ENCODE measurements at regions not wholly inside any gene's neighbourhood (a gene's known extent, or its start where the extent isn't known, plus 50 kb on each side); places are given as distances from the start of the nearest gene placed in this dataset.
"Not testable (repeated sequence)": the region's sequence is repeated elsewhere in the genome, so short reads cannot be mapped to it uniquely, and the experiment has no call there.

DNA sequence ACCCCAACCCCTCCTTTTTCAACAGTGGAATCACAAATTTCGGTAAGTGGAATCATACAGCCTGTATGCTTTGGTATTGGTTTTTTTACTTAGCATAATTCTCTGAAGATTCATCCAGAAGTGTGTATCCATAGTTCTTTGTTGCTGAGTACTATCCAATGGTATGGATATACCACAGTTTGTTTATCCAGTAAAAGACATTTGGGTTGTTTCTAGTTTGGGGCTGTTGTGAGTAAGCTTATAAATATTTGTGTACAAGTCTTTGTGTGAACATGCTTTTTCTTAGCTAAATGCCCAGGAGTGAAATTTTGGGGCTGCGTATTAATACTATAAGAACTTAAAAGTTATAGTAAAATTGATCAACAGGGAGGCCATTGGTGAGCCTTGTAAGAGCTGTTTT, 57.5 kb upstream of the GC start:
- DNase-seq: no peak

GRCh38 chr4:71847300-71847699, 63.4 kb upstream of the GC start:
- DNase-seq: no peak

GRCh38 chr4:71855944-71856343, 72.1 kb upstream of the GC start:
- no peak for DNase-seq

DNA sequence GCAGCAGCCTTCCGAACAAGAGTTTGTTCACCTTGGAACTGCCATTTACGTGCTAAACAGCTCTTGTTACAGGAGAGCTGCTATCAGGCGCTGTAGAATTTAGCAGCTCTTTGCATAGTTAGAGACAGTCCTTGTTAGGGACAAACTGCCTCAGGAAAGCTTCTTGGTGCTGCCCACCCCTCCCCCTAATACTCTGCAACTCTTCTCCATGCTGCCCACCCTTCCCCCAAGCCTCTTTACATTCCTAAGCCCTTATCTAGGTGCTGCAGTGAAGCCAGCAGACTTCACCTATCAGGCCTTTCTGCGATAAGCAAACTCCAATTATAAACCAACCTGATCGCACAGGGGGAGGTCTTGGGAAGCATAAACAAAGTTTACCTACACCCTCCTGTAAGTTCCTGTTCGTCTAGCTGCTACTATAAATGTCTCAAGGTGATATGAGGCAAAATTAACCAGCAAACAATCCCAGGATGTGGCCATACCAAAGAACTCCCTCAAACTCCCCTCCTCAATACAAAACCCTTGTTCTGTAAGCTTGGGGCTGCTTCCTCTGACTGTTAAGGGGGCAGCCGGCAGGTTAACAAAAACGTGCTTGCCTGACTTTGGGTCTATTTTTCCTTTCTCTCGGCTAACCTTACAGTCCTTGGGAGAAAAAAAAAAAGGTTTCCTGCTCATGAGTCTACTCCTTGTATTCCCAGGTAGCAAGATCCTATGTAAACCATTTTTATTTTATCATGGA, 74.0 kb upstream of the GC start:
- no peak for DNase-seq

DNA sequence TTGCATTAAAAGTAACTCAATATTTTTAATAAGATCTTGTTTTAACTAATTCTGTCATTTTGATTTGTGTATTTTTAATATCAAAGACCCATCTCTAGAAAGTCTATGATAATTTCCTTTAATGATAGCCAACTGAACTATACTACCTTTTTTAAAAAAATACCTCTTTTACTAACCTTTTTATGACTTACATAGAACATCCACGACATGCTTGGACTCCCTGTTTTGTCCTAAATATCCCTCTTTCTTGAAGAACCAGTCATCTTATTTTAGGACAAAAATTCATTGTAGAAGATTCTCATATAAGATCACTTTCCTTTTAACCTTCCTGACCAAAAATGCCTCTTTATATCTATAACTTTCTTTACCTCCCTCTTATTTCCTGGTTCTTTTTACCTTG, 76.8 kb upstream of the GC start:
- no peak for DNase-seq

GRCh38 chr4:71862315-71862714, 78.4 kb upstream of the GC start:
- no peak for DNase-seq

DNA sequence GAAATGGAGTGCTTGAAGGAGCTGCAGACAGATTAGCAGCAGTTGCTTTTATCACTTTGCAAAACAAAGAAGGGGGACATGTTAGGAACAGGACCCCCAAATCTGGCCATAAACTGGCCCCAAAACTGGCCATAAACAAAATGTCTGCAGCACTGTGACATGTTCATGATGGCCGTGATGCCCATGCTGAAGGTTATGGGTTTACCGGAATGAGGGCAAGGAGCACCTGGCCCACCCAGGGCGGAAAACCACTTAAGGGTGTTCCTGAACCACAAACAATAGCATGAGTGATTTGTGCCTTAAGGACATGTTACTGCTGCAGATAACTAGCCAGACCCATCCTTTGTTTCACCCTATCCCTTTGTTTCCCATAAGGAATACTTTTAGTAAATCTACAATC, 79.6 kb upstream of the GC start:
- no peak for DNase-seq

- DNase-seq: no peak
Observed at GRCh38 chr4:71864380-71864779, 80.5 kb upstream of the GC start.

GRCh38 chr4:71866212-71866885, 82.5 kb upstream of the GC start:
- DNase-seq: no peak

GRCh38 chr4:71867598-71867997, 83.7 kb upstream of the GC start:
- DNase-seq: no peak

GRCh38 chr4:71870456-71870855, 86.6 kb upstream of the GC start:
- DNase-seq: no peak

DNA sequence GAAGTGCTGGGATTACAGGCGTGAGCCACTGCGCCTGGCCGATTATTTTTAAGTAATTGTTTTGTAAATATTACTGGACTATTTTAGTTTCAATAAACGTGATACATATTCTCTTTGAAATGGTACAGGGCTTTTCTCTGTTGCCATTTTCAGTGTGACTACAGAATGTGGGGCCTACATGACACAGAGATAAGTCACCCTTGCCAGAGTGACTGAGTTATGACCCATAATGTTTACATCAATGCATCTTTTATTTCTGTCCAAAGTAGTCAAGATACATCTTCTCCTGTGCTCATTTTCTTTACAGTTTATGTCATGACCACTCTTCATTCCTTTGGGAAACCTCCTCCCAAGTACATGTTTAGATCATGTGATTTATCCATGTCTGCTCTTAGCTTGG, 88.3 kb upstream of the GC start:
- DNase-seq: no peak

- no peak for DNase-seq
Observed at GRCh38 chr4:71872767-71873415, 89.0 kb upstream of the GC start.

DNA sequence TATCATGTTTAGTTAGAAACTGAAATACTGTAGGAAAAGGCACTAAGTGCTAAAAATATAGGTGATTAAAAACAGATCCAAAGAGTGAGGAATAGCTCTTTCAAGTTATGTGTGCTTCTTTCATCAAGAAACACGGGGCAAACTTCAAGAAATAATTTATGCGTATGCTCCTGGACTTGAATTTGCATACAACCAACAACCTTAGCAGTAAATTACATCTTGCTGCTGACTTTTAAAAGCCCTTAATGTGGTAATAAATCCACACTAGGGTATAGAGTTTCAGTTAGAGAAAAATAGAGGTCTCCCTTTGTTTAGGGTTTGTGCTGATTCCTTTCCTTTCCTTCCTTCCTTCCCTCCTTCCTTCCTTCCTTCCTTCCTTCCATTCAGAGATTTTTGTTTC, 94.5 kb upstream of the GC start:
- no peak for DNase-seq

- DNase-seq: no peak
Observed at GRCh38 chr4:71882113-71882841, 98.4 kb upstream of the GC start.

DNA sequence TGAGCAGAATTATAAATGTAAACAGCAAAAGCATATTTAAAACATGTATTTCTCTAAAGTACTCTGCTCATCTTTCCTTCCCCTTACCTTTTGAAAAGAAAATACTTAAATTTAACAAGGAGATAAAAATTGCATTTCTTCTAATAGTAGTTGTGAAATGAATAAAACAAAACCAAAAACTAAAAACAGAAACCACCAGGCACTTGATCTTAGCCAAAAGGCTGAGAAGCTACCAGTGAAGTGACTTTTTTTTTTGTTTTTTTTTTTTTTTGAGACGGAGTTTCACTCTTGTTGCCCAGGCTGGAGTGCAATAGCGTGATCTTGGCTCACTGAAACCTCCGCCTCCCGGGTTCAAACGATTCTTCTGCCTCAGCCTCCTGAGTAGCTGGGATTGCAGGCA, 116.5 kb upstream of the GC start:
- not testable (repeated sequence) for DNase-seq

GRCh38 chr4:71905594-71905993, 121.7 kb upstream of the GC start:
- DNase-seq: not testable (repeated sequence)

DNA sequence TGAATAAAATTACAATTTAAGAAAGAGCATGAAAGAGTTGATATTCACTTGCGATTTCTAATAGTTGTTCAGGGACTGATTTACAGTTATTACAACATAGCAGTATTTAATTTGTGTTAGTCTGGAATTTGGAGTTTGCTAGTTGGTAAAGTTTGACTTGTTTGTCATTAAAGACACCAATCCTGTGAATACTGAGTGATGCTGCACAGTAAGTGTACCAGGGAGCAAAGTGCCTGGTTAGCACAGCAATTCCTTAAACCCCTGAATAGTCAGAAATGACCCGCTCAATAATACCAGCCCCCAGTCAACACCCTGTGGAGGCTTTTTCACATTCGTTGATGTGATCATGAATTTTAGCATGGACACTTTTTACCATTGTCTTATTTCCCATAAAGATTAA, 122.2 kb upstream of the GC start:
- DNase-seq: no peak

GRCh38 chr4:71907071-71907470, 123.2 kb upstream of the GC start:
- DNase-seq: no peak

GRCh38 chr4:71907782-71908181, 123.9 kb upstream of the GC start:
- DNase-seq: no peak

- DNase-seq: no peak
Observed at GRCh38 chr4:71913275-71913674, 118.5 kb upstream of the NPFFR2 start.

DNA sequence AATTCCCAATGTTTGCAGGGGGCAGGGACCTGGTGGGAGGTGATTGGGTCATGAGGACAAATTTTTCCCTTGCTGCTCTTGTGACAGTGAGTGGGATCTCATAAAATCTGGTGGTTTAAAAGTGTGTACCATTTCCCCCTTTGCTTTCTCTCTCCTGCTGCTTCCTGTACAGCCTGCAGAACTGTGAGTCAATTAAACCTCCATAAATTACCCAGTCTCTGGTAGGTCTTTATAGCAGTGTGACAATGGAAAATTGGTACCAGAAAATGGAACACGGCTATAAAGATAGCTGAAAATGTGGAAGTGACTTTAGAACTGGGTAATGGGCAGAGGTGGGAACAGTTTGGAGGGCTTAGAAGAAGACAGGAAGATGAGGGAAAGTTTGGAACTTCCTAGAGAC, 108.7 kb upstream of the NPFFR2 start:
- DNase-seq: no peak

- DNase-seq: no peak
Observed at GRCh38 chr4:71930459-71930858, 101.3 kb upstream of the NPFFR2 start.

DNA sequence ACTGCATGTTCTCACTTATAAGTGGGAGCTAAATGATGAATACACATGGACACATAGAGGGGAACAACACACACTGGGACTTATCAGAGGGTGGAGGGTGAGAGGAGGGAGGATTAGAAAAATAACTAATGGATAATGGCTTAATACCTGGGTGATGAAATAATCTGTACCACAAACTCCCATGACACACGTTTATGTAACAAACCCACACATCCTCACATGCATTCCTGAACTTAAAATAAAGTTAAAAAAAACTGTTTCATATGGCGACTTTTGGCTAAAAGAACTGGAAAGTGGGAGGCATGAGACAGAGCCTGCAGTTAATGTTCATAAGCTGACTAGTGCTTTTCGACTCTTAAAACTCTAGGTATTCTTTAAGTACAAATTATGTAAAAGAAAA, 98.9 kb upstream of the NPFFR2 start:
- DNase-seq: no peak
